Fibroblast of mammary gland (primary cell): ENCODE measurements at regions not wholly inside any gene's neighbourhood (a gene's known extent, or its start where the extent isn't known, plus 50 kb on each side); places are given as distances from the start of the nearest gene placed in this dataset.

Experiments used
- DNase-seq: peaks from one replicate; pipeline ENCODE4 v3.0.0-alpha.2; 2010; ENCODE audit warnings: low read depth
- H3K4me3 ChIP-seq: 2 replicates; pipeline ENCODE4 v1.5.1; 2011; ENCODE audit warnings: low read depth, mild to moderate bottlenecking, low read length, moderate library complexity; ENCODE audit not compliant: control insufficient read depth
- CTCF ChIP-seq: conservative IDR thresholded peaks from 2 replicates; pipeline ENCODE4 v1.5.1; 2011; ENCODE audit warnings: low read depth, low read length, inconsistent platforms; ENCODE audit not compliant: control insufficient read depth, insufficient read depth

- TF ChIP-seq CTCF = no peak
- DNase-seq = no peak
- H3K4me3 ChIP-seq = no peak overlapping the region
Measured at GRCh38 chr6:2517855-2518473, 232.8 kb downstream of the MYLK4 start.

DNA sequence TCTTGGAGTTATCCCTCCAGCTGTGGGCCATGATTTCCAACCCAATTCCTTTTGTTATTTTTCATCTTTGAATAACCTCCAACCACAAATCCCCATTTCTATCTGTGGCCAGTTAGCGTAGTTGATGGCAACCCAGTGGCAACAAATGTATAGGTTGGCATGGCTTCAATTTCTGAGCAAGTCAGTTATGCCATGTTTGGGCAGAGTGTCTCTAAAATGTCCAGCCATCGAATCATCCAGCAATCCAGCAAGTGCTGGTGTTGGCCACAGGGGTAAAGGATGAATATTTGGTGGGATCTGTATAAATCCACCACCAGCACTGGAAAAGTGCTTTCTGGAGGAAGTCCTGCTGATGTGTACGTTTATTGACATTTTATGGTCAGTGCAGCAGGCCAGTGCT, 233.3 kb downstream of the MYLK4 start:
- H3K4me3 ChIP-seq = no peak overlapping the region
- TF ChIP-seq CTCF = no peak

GRCh38 chr6:2516059-2516458, 234.7 kb downstream of the MYLK4 start:
- H3K4me3 ChIP-seq = no peak overlapping the region
- no peak for DNase-seq
- TF ChIP-seq CTCF = no peak

More for the DNA sequence above, 233.3 kb downstream of the MYLK4 start:
- no peak for DNase-seq

GRCh38 chr6:2514965-2515543, 235.7 kb downstream of the MYLK4 start:
- no peak overlapping the region for H3K4me3 ChIP-seq
- no peak for DNase-seq
- no peak for TF ChIP-seq CTCF

- no peak for TF ChIP-seq CTCF
- DNase-seq = no peak
- H3K4me3 ChIP-seq = no peak overlapping the region
Measured at GRCh38 chr6:2512802-2513201, 237.9 kb downstream of the MYLK4 start.

GRCh38 chr6:2510316-2510715, 240.4 kb downstream of the MYLK4 start:
- no peak for DNase-seq
- TF ChIP-seq CTCF = no peak
- H3K4me3 ChIP-seq = no peak overlapping the region
